ENCODE measurements at regions not wholly inside any gene's neighbourhood (a gene's known extent, or its start where the extent isn't known, plus 50 kb on each side); places are given as distances from the start of the nearest gene placed in this dataset.

DNA sequence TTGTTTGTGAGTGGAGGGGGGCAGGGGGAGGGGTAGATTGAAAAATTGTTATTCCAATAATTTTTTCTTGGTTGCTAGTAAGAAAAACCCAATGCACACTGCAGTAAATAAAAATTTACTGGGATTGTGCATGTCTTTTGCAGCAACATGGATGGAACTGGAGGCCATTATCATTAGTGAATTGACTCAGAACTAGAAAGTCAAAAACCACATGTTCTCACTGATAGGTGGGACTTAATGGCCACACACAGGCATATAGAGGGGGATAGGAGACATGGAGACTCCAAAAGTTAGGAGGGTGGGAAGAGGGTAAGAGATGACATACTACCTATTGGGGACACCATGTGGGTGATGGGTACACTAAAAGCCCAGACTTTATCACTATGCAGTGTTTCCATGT lies 67.2 kb downstream of the BUB3 start:
- TF ChIP-seq RCOR1 (IDR thresholded peaks at IDR 0.05; ENCODE audit: low read depth, low read length) (no peak), RFX5 (IDR thresholded peaks at IDR 0.05) (no peak)
- TF ChIP-seq, protein P1, sequence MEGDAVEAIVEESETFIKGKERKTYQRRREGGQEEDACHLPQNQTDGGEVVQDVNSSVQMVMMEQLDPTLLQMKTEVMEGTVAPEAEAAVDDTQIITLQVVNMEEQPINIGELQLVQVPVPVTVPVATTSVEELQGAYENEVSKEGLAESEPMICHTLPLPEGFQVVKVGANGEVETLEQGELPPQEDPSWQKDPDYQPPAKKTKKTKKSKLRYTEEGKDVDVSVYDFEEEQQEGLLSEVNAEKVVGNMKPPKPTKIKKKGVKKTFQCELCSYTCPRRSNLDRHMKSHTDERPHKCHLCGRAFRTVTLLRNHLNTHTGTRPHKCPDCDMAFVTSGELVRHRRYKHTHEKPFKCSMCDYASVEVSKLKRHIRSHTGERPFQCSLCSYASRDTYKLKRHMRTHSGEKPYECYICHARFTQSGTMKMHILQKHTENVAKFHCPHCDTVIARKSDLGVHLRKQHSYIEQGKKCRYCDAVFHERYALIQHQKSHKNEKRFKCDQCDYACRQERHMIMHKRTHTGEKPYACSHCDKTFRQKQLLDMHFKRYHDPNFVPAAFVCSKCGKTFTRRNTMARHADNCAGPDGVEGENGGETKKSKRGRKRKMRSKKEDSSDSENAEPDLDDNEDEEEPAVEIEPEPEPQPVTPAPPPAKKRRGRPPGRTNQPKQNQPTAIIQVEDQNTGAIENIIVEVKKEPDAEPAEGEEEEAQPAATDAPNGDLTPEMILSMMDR (IDR thresholded peaks at IDR 0.05): no peak
